Erythroblast (primary cell): ENCODE measurements at regions not wholly inside any gene's neighbourhood (a gene's known extent, or its start where the extent isn't known, plus 50 kb on each side); places are given as distances from the start of the nearest gene placed in this dataset.

ENCODE experiments used
- GATA1 ChIP-seq: IDR thresholded peaks from 2 replicates; pipeline ENCODE4 v1.6.1; 2011; ENCODE audit warnings: low read depth, mild to moderate bottlenecking, control low read depth, low read length, moderate library complexity
- POLR2A ChIP-seq: IDR thresholded peaks from 2 replicates; pipeline ENCODE4 v1.6.1; 2011; ENCODE audit warnings: mild to moderate bottlenecking, low read length

DNA sequence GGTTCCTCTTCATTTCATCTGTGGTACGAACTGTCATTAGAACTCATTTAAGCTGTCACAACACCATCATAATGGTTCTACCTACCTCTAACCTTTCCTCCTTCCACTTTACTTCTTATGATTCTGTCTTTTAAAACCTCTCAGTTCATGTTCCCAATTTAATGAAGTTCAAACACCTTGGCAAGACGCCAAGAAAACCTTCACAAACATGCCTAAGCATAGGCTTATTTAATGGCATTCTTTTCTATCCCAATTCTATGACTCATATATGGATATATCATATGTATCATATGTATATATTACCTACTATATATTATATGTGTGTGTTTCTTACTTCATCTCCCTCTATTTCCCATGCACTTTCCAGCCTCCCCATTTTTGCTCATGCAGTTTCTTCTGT, 283.4 kb upstream of the TBX18 start:
- TF ChIP-seq POLR2A (no peak), GATA1 (no peak)
